Cardiac muscle cell (in vitro differentiated cells and primary cell): ENCODE measurements at regions not wholly inside any gene's neighbourhood (a gene's known extent, or its start where the extent isn't known, plus 50 kb on each side); places are given as distances from the start of the nearest gene placed in this dataset.

ENCODE experiments used
- DNase-seq, 2 donors: peaks; one replicate each; pipeline versions ENCODE4 v3.0.0 to v3.0.0-alpha.2; 2010 to 2017; ENCODE audit warnings: low read depth in 1 of 2, low spot score in 1 of 2
- H3K27ac ChIP-seq: fragments of 200-600 bp; sonication (generic); 2 replicates; pipeline ENCODE4 v1.5.1; 2016
- H3K27me3 ChIP-seq: fragments of 200-600 bp; sonication (generic); 2 replicates; pipeline ENCODE4 v1.6.0; 2016; ENCODE audit warnings: control low read depth
- H3K36me3 ChIP-seq: fragments of 200-600 bp; sonication (generic); 2 replicates; pipeline ENCODE4 v1.5.1; 2016; ENCODE audit warnings: control low read depth
- H3K4me1 ChIP-seq: fragments of 200-600 bp; sonication (generic); 2 replicates; pipeline ENCODE4 v1.8.1; 2017; ENCODE audit warnings: low read depth, mild to moderate bottlenecking, mixed run types
- H3K4me3 ChIP-seq: fragments of 200-600 bp; sonication (generic); 2 replicates; pipeline ENCODE4 v1.5.1; 2016; ENCODE audit warnings: mild to moderate bottlenecking
- H3K9me3 ChIP-seq: fragments of 200-600 bp; sonication (generic); 2 replicates; pipeline ENCODE4 v1.5.1; 2017; ENCODE audit warnings: low read depth, mild to moderate bottlenecking, control low read depth
- CTCF ChIP-seq: IDR thresholded peaks from 2 replicates; pipeline ENCODE4 v1.5.1; 2012; ENCODE audit warnings: low read depth, mild to moderate bottlenecking, low read length

- H3K36me3 ChIP-seq, result no peaks in the 10 kb centered on the region
- DNase-seq, result no peak
- H3K27me3 ChIP-seq, result no peaks in the 10 kb centered on the region
- no peaks in the 10 kb centered on the region for H3K9me3 ChIP-seq
- no peak for TF ChIP-seq CTCF
- H3K4me3 ChIP-seq, result no peak overlapping the region
- H3K27ac ChIP-seq, result no peak overlapping the region
- no peaks in the 10 kb centered on the region for H3K4me1 ChIP-seq
Measured at GRCh38 chr7:52091101-52091500, 774.5 kb upstream of the COBL start.

GRCh38 chr7:52088008-52088901 is 771.6 kb upstream of the COBL start:
- Histone ChIP-seq H3K27me3 (no peaks in the 10 kb centered on the region), H3K4me1 (no peaks in the 10 kb centered on the region), H3K4me3 (peak overlapping the region; percentile 11), H3K9me3 (no peaks in the 10 kb centered on the region), H3K27ac (no peak overlapping the region), H3K36me3 (no peaks in the 10 kb centered on the region)
- TF ChIP-seq CTCF, result no peak
- peak in 1 of 2 donors; percentile 61 for DNase-seq

GRCh38 chr7:52085610-52086009 is 769.0 kb upstream of the COBL start:
- no peaks in the 10 kb centered on the region for H3K27me3 ChIP-seq
- H3K9me3 ChIP-seq, result no peaks in the 10 kb centered on the region
- H3K27ac ChIP-seq, result no peak overlapping the region
- no peak for TF ChIP-seq CTCF
- H3K4me1 ChIP-seq, result no peaks in the 10 kb centered on the region
- no peak for DNase-seq
- H3K4me3 ChIP-seq, result no peak overlapping the region
- H3K36me3 ChIP-seq, result no peaks in the 10 kb centered on the region

- no peak overlapping the region for H3K4me3 ChIP-seq
- no peak overlapping the region for H3K27ac ChIP-seq
- no peaks in the 10 kb centered on the region for H3K4me1 ChIP-seq
- no peak for DNase-seq
- no peak for TF ChIP-seq CTCF
- H3K36me3 ChIP-seq, result no peaks in the 10 kb centered on the region
- no peaks in the 10 kb centered on the region for H3K27me3 ChIP-seq
- H3K9me3 ChIP-seq, result no peaks in the 10 kb centered on the region
Measured at GRCh38 chr7:52080493-52080892, 763.9 kb upstream of the COBL start.

GRCh38 chr7:52079726-52080125 is 763.1 kb upstream of the COBL start:
- Histone ChIP-seq H3K36me3 (no peaks in the 10 kb centered on the region), H3K27me3 (no peaks in the 10 kb centered on the region), H3K27ac (no peak overlapping the region), H3K4me3 (no peak overlapping the region), H3K4me1 (no peaks in the 10 kb centered on the region), H3K9me3 (no peaks in the 10 kb centered on the region)
- no peak for TF ChIP-seq CTCF
- no peak for DNase-seq
